Non-pigmented ciliary epithelial cell (primary cell): ENCODE measurements at regions not wholly inside any gene's neighbourhood (a gene's known extent, or its start where the extent isn't known, plus 50 kb on each side); places are given as distances from the start of the nearest gene placed in this dataset.
"Not testable (repeated sequence)": the region's sequence is repeated elsewhere in the genome, so short reads cannot be mapped to it uniquely, and the experiment has no call there.

Experiments
- DNase-seq: peaks from one replicate; pipeline ENCODE4 v3.0.0-alpha.2; 2010; ENCODE audit warnings: low read depth

- no peak for DNase-seq
These were observed 505.3 kb upstream of the SLC39A10 start for GRCh38 chr2:195151711-195152110.

DNA sequence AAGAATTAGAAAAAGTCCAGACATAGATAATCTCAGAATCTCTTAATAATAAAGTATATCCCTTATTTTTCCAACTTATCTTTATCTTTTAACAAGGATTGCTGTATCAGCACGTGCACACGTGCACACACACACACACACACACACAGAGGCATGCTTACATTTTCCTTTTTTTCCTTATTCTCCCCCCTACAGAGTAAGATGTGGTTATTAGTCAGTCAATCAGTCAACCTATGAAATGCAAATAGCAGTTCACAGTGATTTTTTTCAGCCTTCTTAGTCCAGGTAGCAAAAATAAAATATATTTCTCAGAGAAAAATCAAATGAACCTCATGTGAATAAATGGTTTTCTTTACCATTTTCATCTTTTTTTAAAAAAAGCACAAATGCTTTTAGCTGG lies 506.2 kb upstream of the SLC39A10 start:
- no peak for DNase-seq

GRCh38 chr2:195148004-195148403 lies 509.0 kb upstream of the SLC39A10 start:
- no peak for DNase-seq

DNA sequence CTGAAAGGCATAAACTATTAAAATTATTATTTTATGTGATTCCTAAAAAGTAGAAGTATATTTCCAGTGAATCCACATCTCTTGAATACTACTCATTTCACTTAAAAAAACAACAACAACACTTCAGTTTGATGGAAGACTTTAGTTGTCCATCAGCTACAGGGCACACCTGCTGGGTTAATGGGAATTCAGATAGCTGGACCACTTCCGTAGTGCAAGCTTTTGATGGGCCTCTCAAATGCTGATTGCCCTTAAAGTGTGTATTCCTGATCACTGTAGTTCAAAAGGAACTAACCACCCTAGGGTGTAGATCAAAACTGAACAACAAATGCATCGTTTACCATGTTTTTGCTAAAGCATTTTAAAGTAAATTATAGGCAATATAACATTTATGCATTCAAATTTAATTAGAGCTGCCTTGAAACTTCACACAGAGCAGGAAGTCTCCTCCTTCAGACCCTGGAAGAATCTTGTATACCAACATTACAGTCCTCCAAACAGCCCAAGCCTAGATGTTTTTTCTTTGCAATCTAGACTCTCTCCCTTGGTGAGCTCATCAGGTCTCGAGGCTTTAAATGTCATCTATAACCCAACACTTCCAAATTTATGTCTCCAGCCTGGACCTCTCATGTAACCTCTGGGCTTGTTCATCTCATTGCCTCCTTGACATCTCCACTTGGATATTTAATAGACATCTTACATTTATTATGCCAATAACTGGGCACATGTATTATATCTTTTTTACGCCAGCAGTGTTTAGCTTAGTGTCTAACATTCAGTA lies 510.1 kb upstream of the SLC39A10 start:
- no peak for DNase-seq

- DNase-seq = no peak
These were observed 518.6 kb upstream of the SLC39A10 start for GRCh38 chr2:195138435-195138834.

DNA sequence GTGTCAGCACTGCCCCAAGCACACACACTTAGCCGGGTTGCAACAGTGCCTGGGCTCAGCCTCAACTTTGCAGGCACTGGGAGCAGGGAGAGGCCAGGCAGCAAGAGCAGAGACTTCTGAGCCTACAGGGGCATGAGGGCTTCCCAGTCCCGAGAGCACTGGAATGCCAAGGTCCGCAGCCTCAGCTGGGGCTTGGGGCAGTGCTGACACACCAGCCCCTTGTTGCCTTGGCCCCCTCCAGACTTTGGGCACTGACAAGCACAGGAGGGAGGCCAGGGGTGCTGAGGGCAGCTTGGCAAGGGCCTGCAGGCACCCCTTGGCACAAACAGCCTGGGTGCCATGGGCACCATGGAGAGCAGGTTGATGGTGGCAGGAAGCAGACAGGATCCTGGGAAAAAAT lies 531.1 kb upstream of the SLC39A10 start:
- DNase-seq = not testable (repeated sequence)

DNA sequence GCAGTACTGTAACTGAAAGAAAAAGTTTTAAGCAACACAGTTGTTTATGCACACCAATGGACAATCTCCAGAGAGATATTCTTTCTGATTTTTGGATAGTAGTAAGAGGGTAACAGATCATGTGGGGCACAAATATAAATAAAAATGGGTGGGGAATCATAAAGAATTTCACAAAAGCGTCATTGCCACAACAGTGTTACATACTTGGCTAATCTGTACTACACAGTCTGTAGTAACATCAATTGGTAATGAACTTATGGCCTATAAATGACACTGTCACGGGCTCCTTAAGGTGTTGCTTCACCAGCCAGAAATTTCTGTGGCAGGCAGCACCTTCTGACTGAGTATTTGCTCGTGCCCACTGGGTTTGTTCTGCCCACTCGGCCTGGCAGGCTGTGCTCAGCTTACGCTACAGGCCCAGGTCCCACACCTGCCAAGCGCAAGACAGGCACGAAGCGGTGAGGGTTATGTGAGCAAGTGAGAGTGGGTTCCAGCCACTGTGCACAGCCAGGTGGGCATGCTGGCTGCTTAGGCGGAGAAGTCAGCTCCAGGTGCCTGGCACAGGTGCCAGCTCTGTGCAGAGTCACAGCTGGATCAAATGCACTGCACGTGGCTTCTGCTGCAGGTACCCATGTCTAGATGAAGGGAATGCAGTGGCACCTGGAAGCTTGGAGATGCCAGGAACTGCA lies 532.5 kb upstream of the SLC39A10 start:
- DNase-seq = no peak

DNA sequence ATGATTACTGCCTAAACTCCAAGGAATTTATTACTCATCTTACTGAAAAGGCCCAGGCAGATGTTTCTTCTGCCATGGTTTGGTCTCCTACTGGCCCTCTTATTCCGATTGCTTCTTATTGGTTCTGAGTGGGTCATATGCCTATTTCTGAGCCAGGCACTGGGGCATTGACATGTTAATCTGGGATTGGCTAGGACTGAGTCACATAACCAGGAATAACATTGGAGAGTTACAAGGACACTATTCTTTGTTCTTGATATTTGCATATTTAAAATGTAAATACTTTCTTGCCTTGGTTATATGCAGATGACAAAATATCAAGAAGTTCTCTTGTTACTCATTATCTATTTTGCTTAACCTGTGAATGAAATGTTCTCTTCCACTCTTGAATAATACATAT lies 534.4 kb upstream of the SLC39A10 start:
- DNase-seq = no peak

GRCh38 chr2:195121341-195121740 lies 535.7 kb upstream of the SLC39A10 start:
- no peak for DNase-seq

DNA sequence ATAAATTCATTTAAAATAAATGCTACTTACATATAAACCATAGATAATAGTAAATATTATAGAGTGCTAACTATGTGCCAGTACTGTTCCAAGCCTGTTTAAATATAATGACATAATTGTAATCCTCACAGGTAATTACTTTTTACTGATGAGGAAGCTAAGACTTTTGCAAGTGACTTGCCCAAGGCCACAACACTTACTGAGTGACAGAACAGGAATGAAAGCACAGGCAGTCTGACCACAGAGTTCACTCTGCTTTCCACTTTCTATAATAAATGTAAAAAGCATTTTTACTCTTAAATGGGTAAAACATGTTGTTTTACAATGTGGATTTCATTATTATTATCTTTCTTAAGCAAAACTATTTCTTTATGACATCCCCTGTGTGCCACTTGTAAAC lies 537.8 kb upstream of the SLC39A10 start:
- DNase-seq = no peak

DNA sequence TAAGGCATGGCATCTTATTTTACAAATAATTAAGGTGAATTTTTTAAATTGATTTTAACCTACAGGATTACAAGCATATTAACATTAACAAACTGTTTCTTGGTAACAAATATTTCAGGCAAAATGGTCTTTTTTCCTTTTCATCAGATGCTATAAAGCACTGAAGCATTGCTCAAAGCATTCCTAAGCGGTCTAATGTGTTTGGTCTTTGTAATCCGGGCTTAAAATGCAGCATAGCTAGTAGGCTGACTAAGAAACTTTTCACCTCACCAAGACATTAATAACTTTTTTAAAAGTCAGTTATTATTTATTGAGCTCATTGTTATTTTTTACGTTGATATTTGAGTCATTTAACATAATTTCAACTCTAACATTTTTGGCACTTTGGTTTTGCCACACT lies 538.8 kb upstream of the SLC39A10 start:
- no peak for DNase-seq

DNA sequence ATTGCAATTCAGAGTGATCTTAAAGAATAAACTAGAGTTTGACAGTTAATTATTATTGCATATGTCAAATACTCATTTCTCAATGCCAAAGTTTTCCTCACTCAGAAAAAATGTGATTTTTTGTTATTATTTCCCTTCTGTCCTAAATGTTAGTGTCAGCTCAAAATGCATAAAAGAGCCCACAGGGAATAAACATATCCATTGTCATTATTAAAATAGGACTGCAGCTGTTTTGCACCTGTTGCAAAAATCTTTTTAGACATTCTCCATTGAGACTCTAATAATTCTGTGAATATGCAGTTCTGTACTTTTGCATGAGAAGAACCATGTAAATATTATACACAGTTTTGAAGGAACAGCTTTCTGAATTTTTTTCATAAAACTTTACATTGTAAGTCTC lies 540.0 kb upstream of the SLC39A10 start:
- DNase-seq = no peak

- DNase-seq = no peak
These were observed 541.3 kb upstream of the SLC39A10 start for GRCh38 chr2:195115738-195116137.

- no peak for DNase-seq
These were observed 548.8 kb upstream of the SLC39A10 start for GRCh38 chr2:195108182-195108581.

- no peak for DNase-seq
These were observed 550.2 kb upstream of the SLC39A10 start for GRCh38 chr2:195106681-195107380.

DNA sequence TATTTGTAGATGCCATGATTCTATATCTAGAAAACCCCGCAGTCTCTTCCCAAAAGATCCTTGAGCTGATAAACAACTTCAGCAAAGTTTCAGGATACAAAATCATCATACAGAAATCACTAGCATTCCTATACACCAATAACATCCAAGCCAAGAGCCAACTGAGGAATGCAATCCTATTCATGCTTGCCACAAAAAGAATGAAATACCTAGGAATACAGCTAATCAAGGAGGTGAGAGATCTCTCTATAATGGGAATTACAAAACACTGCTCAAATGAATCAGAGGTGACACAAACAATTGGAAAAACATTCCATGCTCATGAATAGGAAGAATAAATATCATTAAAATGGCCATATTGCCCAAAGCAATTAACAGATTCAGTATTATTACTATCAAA lies 551.4 kb upstream of the SLC39A10 start:
- DNase-seq = no peak

DNA sequence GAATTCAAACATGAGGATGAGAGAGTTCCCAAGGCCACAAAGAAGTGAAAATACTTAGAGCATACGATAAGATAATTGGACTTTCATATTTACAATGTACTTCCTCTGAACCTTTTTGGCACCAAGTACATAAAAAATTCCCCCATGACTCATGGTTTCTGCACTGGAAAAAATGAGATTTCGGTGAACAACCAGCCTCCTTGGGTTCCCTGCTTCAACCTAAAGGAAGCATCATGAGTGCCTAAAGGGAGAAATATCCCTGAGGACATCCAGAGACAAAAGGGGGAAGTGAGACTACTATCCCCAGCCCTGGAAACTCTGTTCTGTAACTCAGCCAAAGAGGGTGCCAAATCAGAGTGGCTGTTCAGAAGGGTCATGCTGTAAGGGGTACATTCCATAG lies 562.7 kb upstream of the SLC39A10 start:
- no peak for DNase-seq

DNA sequence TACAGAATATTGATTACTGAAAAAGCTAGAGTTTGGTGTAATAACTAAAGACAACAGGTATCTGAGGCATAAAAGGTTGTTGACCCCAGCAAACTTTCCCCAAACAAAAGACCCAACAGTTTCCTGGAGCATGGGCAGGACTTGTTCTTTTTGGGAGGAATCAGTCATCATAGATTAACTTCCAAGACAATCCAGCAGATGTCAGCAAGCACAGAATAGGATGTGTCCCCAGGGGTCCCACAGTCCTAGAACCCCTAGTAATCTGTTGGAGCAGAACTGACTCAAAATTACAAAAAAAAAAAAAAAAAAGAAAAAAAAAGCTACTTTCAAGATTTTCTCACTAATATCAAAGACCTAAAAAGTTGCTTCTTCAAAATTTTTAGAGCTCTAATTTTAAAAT lies 564.7 kb upstream of the SLC39A10 start:
- DNase-seq = no peak

DNA sequence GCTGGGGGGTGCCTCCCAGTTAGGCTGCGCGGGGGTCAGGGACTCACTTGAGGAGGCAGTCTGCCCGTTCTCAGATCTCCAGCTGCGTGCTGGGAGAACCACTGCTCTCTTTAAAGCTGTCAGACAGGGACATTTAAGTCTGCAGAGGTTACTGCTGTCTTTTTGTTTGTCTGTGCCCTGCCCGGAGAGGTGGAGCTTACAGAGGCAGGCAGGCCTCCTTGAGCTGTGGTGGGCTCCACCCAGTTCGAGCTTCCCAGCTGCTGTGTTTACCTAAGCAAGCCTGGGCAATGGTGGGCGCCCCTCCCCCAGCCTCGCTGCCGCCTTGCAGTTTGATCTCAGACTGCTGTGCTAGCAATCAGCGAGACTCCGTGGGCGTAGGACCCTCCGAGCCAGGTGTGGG lies 584.2 kb upstream of the SLC39A10 start:
- not testable (repeated sequence) for DNase-seq

DNA sequence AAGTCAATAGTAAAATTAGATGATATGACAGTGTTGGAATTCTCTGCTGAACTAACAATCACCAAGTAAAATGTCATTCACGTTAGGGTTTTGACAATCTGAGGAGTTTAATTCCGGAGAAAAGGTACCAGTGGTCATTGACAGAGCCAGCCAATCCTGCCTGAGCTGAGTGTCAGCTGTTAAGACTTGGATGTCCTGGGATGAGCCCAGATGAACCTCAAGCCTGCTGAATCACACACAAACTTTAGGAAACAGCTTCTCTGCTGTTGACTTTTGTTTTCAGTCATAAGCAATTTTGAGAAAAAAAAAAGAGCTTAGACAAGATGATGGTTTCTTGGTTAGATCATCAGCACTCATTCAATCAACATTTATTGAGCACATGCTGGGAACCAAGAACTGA lies 600.0 kb upstream of the SLC39A10 start:
- no peak for DNase-seq

GRCh38 chr2:195055996-195056395 lies 601.0 kb upstream of the SLC39A10 start:
- no peak for DNase-seq

DNA sequence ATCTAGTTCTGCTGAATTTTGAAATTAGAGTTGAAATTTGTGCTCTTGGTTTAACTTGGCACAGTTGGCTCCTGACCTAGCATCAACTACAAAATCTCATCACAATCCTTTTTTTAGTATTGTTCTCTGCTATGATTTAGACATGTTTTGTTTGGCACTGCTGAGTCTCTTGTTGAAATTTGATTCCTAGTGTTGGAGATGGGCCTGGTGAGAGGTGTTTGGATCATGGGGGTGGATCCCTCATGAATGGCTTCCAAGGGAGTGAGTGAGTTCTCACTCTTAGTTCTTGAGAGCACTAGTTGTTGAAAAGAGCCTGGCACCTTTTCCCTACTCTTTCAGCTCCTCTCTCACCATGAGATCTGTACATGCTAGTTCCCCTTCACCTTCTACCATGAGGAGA lies 605.6 kb upstream of the SLC39A10 start:
- no peak for DNase-seq

- no peak for DNase-seq
These were observed 607.5 kb upstream of the SLC39A10 start for GRCh38 chr2:195049372-195050031.
